IPS-NIHi11 (cell line): ENCODE measurements at regions not wholly inside any gene's neighbourhood (a gene's known extent, or its start where the extent isn't known, plus 50 kb on each side); places are given as distances from the start of the nearest gene placed in this dataset.

Experiments
- DNase-seq: peaks from one replicate; pipeline ENCODE4 v3.0.0; 2012; ENCODE audit warnings: mixed read lengths, low spot score

- DNase-seq, result no peak
Observed at GRCh38 chr2:205902041-205902899, 183.7 kb downstream of the INO80D start.

- DNase-seq, result no peak
Observed at GRCh38 chr2:205901491-205901890, 184.5 kb downstream of the INO80D start.

- no peak for DNase-seq
Observed at GRCh38 chr2:205898744-205899143, 187.2 kb downstream of the INO80D start.

DNA sequence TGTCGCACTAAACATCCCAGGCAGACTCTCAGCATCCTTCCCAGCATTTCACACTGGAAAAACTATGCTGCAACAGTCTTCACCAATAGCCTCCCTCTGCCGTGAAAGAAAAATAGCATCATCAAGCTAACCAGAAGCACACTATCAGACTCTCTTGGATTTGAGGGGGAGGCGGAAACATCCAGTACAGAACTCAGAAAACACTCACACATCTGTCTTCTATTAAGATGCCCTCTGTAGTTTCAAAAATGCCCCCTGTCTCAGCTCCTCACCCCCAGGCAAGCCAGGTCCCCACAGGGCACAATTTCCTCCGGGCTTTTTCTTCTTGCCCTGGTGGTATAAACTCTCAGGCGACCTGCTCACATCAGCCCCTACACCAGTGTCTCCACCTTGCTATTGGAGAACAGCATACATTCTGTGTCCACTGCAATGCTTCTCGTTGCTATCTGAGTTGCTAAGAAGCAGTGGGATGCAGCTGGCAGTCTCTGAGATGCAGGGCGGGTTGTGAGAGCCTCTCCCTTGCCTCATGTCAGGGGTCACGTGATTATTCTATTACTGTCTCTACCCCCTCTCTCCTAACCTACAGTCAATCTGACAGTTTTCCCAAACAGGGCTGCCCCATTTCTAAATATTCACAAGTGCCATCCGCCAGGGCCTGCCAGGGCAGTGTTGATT, 189.9 kb downstream of the INO80D start:
- DNase-seq, result no peak

- DNase-seq, result no peak
Observed at GRCh38 chr2:205892665-205893259, 193.2 kb downstream of the INO80D start.

DNA sequence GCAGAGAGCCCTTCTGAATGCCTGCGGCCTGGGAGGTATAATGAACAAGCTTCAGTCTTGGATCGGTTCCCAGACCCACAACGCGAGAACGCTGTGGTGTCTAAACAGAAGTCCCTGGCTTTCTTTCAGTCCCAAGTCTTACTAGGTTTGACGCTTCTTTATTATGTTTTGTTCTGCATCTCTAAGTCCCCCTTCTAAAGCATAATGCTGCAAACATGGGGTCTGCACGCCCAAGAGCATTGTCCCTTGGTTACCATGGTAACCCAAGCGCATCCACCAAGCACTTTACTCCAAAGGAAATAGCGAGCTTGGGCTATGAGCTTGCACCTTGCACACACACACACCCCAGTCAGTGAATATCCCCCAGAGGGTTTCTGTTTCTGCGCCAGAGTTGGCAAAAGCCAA, 193.7 kb downstream of the INO80D start:
- peak; percentile 28 for DNase-seq

GRCh38 chr2:205889114-205889513, 196.9 kb downstream of the INO80D start:
- no peak for DNase-seq

GRCh38 chr2:205887637-205888036, 198.3 kb downstream of the INO80D start:
- no peak for DNase-seq

DNA sequence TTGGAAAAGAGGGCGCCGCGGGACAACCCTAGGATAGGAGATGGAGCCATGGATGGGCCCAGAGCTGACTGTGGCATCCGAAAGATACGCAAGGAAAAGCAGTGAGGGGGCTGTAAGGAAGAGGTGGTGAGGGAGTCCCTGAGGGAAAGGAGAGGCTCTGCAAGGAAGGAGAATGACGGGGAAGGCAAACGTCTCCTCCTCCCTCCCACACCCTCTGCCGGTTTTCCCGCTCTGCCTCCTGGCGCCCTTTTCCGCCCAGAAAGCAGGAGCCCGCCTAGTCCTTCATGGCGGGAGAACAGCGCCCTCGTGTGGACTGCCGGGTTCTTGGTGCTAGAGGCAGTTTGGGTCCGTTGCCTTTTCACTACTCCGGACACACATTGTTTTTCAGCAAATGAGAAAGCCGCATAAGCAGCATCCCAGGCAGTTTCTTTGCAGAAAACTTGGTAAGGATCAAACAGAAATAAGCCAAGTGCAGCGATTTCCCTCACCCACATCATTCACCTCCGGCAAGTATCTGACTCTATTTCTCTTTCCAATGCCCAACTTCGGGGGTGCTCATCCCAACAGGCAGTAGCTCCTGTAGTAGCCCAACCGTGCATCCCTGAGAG, 200.4 kb downstream of the INO80D start:
- peak; percentile 91 for DNase-seq

- no peak for DNase-seq
Observed at GRCh38 chr2:205883965-205884364, 201.7 kb downstream of the NRP2 start.

DNA sequence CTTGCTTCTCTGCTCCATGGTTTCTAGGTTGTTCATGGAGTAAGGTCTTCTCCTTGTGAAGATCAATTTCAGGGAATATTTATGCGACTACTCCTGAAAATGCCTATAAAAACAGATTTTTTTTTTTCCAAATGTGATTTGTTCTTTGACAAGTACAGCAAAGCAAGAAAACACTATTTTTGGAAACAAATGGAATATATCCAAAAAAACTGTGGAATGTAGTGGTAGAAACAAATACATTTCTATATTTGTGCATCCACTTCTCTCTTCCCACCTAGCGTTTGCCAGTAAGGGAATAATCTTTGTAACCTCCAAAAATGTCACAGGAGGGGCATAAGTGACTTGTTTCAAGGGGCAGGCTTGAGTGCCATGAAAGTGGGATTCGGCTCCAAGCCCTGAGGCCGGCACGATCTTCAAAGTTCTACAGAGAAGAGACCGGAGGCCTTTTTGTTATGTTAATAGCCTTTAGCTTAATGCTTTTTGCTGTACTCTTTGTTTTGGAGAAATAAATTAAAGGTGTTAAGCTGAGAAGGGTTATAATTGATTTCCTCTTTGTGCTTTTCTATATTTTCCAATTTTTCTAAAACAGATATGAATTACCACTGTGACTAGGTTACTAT, 200.6 kb downstream of the NRP2 start:
- no peak for DNase-seq

GRCh38 chr2:205880048-205880447, 197.7 kb downstream of the NRP2 start:
- no peak for DNase-seq

DNA sequence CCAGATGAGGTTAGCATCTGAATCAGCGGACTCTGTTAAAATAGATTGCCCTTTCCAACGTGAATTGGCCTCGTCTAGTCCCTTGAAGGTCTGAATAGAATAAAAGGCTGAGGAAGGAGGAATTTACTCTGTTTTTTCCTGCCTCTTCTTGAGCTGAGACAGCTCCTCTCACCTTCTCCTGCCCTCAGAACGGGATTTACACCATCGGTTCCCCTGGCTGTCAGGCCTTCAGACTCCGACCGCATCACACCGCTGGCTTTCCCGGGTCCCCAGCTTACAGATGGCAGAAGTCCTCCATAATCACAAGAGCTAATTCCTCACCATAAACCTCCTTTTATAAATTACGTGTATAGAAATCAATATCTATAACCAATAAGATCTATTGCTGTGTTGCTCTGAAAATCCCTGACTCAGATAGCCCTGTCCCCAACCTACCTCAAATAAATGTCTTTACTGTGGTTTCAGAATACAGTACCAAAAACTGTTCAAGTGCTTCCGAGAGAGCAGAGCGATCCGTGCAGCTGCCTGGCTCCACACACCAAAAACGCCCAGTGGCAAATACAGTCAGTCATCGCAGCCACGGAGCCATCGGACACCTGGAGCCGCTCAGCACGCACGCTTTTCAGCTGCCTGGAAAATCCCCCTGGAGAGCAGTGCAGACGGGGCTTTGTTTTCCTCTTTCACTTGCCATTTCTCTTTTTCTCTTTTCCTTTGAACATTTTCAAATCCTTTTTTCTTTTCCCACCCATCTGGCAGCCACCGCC, 196.9 kb downstream of the NRP2 start:
- no peak for DNase-seq

DNA sequence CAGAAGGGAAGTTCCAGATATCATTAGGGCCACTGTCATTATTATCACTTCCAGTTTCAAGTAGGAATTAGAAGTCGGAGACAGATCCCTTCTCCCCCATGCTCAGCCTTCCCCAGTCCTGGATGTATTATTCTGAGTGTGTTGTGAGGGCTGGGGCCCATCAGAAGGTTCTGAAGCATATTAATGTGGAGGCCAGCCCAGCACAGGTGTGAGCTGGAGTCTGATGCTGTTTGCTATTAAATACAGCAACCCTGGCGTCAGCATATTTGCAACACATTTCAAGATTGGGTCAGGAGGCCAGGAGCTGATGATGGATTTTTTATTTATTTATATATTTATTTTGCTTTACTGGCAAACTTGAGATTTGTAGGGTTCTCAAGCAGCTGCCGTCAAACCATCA, 195.2 kb downstream of the NRP2 start:
- DNase-seq, result no peak

DNA sequence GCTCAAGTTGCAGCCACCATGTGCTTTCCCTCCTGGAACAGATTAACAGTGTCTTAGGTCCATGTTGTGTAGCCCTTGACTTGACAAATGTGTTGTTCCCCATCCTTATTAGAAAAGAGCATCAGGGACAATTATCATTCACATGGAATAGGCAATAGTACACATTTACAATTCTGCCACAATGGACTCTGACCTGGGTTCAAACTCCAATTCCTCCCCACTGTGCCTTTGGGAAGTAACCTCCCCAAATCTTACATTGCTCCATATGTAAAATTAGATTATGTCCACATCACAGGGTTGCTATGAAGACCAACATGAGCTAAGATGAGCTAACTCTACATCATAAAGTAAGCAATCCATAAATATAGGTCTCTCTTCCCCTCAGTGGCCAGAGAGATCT, 193.8 kb downstream of the NRP2 start:
- DNase-seq, result no peak

GRCh38 chr2:205872716-205873115, 190.4 kb downstream of the NRP2 start:
- DNase-seq, result no peak

- DNase-seq, result no peak
Observed at GRCh38 chr2:205869439-205869838, 187.1 kb downstream of the NRP2 start.

- no peak for DNase-seq
Observed at GRCh38 chr2:205868773-205869333, 186.6 kb downstream of the NRP2 start.

- no peak for DNase-seq
Observed at GRCh38 chr2:205868053-205868452, 185.8 kb downstream of the NRP2 start.

GRCh38 chr2:205867371-205867770, 185.1 kb downstream of the NRP2 start:
- no peak for DNase-seq

DNA sequence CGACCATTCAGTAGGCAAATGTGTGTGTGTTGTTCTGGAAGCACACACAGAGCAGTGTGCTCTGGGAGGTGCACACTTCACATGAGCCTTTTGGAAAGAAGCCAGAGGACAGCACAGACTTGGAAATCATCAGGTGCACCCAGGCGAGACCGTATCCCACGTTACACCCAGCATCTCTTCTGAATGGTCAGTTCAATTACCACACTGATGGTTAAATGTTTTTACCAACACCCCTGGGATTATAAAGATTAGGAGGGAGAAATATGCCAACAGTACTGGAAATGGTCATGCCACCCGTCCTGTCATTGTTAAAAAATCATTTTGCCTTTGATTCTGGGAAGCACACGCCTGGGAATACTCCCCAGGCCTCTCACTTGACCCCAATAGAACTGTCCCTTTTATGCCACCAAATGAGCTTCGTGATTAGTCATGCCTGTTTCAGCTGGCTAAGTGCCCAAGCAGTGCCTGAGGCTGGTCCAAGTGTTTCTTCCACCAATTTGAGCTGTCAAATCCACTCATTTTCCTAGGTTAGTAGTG, 183.7 kb downstream of the NRP2 start:
- no peak for DNase-seq
